ENCODE measurements at regions not wholly inside any gene's neighbourhood (a gene's known extent, or its start where the extent isn't known, plus 50 kb on each side); places are given as distances from the start of the nearest gene placed in this dataset.
"Not testable (repeated sequence)": the region's sequence is repeated elsewhere in the genome, so short reads cannot be mapped to it uniquely, and the experiment has no call there.

DNA sequence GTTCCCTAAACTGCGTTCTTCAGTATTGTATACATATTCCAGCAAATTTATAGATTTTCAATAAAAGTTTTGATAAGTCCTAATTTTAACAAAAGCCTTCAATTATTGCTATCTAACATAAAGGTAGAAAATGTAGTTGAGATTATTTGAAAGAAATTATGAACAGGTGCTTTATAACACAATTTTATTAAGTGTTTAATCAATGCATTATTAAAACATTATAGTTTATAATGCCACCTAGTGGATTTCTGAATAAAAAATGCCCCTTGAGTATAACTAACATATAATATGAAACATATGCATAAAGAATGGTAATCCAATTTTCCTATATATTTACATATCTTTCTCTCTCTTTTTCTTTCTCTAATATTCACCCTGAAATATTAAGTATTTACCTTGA, 515.3 kb downstream of the SLC6A15 start:
- DNase-seq (ENCODE audit: low read depth, low spot score): no peak

DNA sequence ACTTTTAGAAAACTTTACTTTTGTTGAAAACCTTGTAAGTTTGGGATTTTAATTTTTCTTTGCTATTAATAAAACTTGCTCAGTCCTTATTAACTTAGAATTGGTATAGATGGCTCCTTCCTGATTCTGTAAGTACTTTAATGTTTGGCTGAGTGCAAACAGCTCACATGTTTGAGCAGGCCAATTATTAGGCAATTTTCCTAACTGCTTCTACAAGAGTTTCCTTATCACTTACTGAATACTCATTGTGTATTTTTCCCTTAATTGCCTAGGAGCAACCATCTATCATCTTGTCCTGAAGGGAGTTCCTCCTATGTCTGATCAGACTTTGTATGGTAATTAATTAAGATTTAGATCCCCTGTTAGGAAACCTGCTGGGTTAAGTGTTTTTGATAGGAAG, 521.4 kb downstream of the SLC6A15 start:
- not testable (repeated sequence) for DNase-seq (ENCODE audit: low read depth, low spot score)

DNA sequence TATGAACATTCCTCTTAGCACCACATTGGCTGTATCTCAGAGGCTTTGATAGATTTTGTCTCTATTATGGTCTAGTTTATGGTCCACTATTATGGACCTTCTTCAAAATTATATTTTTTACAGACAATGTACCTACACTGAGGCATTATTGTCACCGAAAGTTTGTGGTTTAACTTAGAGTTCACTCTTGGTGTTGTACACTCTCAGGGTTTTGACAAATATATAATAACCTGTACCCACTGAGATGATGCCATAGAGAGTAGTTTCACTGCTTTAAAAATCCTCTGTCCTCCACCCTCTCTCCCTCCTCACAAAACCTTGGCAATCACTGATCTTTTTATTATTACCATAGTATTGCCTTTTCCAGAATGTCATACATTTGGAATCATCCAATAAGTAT, 528.2 kb downstream of the SLC6A15 start:
- DNase-seq (ENCODE audit: low read depth, low spot score): no peak

DNA sequence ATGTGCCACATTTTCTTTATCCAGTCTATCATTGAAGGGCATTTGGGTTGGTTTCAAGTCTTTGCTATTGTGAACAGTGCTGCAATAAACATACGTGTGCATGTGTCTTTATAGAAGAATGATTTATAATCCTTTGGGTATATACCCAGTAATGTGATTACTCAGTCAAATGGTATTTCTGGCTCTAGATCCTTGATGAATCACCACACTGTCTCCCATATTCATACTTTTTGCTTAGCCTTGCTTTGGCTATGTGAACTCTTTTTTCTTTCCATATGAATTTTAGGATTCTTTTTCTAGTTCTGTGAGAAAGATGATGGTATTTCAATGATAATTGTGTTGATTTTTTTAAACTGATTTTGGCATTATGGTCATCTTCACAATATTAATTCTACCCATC, 530.1 kb downstream of the SLC6A15 start:
- not testable (repeated sequence) for DNase-seq (ENCODE audit: low read depth, low spot score)

DNA sequence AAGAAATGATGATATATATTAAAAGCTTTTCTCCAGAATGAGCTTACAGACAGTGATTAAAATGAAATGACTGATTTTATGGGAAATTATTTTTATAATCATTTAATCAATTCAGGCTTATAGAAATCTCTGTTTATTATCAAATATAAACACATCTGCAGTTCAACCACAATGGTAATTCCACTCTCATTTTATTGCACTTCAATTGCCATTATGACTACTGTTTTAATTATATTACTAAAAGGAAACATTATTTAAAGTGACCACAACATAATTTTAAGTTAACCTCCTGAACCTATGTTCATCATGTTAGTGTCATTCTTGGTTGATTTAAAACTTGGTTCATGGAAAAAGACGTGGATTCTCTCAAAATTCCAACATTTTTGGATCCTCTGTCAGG, 536.3 kb downstream of the SLC6A15 start:
- DNase-seq (ENCODE audit: low read depth, low spot score): no peak

DNA sequence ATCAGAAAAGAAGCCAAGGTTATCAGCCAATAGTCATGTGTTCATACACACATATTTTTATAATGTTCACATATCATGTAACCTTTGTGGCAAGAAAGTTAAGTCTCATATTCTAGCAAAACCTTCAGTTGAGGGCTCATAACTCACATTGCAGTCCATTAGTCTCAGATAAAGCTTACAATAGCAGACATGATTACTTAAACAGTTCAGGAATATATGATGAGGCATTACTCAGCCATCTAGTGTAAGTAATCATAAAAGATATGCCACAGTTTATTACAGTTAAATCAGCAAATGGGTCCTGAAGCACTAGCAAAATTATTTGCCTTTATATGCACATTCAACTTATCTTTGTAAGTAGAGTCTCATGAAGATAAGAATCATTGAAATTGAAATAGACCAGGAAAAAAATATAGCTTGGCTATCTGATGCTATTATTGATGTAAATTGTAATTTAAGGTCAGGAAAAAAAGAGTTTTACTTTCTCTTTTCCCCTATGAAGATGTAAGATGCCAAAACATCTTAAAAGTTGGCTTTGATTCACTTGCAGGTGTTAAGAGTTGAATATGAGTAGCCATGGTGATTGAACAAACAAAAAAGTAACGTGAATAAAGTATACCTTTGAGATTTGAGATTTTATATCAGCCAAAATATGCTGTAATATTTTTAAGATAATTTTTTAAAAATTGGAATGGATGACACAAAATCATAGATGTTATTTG, 537.0 kb downstream of the SLC6A15 start:
- no peak for DNase-seq (ENCODE audit: low read depth, low spot score)

DNA sequence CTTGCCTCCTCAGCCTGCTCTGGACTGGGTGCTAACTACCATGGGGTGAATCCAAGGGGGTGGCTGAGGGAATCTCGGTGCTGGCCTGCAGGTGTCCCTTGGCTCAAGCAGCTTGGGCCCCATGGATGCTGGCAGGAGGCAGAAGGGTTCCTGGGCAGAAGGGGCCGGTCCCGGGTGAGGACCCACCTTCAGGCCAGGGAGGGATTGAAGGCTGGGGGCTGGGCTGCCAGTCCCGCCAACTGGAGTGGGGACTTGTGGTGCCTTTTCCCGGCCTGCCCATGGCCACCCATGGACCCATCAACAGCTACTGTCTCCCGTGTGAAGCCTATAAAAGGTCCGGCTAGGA, 550.1 kb downstream of the SLC6A15 start:
- no peak for DNase-seq (ENCODE audit: low read depth, low spot score)

DNA sequence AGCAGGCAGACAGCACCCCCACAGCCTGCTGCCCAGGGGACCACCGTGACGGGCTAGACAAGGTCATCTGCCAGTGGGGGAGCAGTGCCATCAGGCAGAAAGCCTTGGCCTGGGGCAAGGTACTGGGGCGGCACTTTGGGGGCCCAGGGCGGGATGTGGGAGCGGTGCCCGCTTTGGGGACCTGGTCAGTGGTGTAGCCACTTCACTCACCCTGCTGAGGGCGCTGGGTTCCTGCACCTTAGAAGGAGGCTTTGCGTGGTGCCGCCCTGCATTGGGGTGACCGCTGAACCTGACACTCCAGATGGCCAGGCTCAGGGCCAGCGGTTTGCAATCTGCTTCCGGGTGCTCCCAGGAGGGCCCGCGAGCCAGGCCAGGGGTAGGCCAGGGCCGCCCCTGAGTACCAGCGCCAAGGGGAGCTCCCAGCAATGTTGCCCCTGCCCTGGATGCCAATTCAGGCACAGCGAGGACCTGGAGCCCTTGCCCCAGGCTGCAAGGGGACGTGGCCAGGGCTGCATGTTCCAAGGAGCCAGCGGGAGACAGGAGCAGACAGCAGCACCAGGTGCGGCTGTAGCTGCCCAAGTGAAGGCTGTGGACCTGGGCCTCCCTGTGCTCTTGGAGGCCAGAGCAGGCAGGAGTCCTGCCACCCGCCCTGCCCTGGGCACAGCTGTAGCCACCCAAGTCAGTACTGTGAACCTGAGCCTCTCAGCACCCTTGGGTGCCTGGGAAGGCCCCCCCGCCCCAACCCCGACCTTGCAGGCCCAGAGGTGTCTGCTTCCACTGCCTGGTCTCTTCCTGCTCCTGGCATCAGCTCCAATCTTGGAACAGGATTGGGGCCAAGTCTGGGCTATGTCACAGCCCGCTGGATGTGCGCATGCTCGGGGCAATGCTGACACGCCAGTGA, 550.7 kb downstream of the SLC6A15 start:
- DNase-seq (ENCODE audit: low read depth, low spot score): no peak

DNA sequence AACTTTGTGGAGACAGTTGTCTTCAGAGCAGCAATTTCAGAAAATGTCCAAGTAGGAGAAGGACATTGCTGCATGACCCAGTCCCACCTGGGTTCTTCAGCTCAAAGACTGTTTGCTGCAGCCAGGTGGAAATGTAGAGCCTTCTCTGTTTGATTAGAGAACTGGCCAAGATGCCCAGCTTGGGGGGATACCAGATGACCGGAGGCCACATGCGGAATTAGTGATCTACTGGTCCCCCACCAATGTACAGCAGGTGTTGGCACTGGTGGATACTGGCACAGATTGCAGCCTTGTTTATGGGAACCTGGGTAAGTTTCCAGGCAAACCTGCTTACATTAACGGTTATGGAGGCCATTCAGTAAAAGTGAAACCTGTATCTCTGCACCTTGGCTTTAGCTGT, 555.3 kb downstream of the SLC6A15 start:
- no peak for DNase-seq (ENCODE audit: low read depth, low spot score)

DNA sequence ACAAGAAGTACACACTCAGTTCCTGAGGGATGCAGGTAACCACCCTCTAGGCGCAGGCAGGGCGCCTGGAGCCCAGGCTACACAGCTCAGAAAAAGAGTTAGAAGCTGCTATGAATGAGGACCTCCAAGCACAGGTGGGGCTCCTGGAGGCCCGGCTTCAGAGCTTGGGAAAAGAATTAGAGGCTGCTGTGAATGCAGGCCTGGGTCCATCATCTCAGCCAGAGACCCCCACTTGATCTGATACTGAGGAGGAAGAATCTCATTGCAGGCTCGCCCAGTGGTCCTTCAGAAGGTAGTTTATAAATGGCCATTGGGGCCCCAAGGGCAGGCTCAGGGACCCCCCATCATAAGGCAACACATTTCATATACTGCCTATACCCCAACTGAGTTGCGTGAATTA, 556.4 kb downstream of the SLC6A15 start:
- DNase-seq (ENCODE audit: low read depth, low spot score): no peak

DNA sequence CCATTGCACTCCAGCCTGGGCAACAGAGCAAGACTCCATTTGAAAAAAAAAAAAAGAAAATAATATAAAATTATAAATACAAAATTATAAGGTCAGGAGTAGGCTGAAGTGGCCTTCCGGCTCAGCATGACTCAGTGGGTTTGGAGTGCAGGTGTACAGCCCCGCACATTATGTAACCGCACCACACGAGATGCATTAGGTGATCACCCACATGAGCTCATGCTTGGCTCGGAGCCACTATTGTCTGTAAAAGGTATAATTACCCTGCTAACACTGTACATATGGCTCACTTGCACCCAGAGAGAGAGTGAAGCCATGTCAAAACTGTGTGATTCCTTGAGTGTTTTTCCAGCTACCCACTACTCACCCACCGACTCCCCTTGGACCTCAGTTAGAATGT, 557.0 kb downstream of the SLC6A15 start:
- no peak for DNase-seq (ENCODE audit: low read depth, low spot score)

DNA sequence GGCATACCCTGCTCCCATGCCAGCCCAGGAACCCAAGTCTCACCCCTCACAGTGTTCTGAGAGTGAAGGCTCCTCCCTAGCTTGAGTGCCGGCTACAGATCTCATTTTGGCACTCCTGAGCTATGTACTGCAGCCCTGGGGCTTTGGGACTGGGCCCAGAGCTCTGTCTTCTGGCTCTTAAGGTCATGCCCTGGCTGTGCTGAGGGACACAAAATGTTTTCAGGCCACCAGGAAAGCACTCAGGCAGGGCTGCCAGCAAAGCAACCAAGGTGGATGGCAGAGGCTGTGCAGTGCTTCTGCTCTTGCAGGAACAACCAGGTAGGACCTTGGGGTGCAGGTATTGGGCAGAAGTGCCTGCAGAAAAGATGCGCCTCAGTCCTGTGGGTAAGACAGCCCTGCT, 564.0 kb downstream of the SLC6A15 start:
- no peak for DNase-seq (ENCODE audit: low read depth, low spot score)

DNA sequence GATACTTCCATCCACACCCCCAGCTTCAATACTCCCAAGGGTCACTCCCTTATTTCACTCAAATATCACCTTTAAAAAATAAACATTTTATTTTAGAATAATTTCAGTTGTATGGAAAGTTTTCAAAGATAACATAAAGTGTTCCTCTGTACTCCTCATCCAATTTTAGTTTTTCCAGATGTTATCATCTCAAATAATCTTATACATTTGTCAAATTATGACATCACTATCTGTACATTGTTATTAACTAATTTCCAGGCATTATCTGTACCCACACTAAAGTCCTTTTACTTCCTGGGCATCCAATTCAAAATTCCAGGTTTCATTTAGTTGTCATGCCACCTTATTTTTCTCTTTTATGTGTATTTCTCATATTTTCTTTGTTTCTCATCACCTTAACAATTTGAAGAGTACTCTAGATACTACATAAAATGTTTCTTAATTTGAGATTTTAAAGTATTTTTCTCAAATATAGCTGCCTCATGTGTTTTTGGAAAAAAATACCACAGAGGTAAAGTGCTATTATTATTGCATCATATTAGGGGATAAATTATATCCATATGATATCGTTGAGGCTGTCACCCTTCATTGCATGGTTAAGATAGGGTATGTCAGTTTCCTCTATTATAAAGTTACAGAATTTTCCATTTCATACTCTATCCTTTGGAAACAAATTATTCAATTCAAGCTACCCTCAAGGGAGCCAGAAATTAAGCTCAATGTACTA, 571.0 kb downstream of the SLC6A15 start:
- DNase-seq (ENCODE audit: low read depth, low spot score): no peak

DNA sequence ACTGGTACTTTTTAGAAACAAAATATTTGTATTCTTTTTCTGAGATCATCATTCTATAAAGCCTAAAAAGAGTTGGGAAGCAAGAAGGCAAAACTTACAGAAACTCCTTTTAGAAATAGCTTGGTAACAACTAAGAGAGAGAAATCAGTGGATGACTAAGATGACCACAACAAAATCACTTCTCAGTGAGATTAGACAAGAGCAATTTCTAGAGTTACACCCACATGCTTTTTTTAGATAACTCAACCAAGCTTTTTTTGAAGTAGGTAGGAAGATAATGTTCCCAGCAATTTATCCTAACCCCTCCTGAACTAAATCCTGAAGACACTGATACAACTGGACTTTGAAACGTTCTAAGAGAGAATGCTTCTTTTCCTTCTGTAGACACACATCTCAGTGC, 576.4 kb downstream of the SLC6A15 start:
- DNase-seq (ENCODE audit: low read depth, low spot score): no peak

DNA sequence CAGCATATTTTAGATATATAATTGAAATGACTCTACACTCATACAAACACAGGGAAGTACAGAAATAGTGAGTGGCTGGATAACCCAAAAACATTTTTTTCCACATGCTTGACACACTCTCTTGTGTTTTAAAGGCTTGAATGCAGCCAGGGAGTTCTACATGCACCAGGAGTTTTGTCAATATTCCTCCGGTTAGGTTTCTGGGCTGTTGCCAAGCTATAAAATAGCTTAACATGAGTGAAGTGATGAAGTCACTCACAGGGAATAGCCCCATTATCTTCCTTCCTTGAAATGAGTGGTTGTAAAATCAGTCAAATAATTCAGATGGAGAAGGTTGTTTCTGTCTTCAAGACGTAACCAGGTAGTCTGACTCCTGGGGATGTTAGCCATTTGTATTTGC, 582.7 kb downstream of the SLC6A15 start:
- DNase-seq (ENCODE audit: low read depth, low spot score): no peak

DNA sequence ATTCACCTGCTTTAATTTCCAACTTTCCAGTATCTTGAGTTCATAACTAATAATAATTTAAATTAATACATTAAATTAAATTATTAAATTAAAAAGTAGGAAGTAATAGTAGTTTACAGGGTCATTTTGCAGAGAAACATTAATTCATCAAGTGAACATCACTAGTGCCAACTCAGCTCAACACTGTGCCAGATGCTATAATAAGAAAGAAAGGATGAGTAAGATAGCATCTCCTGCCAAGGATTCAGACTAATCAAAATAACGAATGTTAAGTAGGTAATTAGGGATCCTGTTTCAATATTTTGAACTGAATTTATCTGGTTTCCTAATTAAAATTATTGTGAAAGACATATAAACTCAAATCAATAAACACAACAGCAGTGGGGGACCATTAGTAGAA, 596.7 kb downstream of the SLC6A15 start:
- DNase-seq (ENCODE audit: low read depth, low spot score): no peak

DNA sequence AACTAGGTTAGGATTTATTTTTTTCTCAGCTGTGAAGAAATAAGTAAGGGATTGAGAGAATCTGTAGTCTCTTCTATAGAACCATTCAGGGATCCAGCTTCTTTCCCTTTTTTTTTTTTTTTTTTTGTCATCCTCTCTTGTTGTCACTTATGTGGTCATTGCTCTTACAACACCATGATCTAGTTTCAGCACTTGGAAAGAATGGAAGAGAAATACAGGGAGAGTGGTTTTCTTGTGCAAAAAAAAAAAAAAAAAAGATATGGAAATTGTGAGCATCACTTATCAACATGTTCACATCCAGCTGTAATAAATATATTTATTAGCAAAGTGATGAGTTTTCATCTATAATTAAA, 599.3 kb downstream of the SLC6A15 start:
- DNase-seq (ENCODE audit: low read depth, low spot score): no peak

DNA sequence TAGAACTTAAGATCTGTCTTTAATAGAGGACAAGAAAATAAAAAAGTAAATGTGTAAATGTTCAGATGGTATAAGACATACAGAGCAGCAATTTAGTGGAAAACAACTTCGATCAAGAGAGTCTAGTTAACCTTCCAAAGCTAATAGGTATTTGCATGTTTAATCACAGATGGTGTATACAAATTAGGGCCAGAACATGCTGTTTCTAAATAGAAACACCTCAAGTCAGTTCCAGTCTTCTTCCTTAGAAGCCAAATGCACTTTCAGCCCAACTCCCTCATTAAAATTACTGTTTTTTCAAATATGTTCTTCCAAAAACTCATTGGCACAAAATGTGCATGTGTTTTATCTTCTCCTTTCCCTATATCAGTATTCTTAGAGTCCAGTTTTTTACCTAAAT, 604.4 kb downstream of the SLC6A15 start:
- no peak for DNase-seq (ENCODE audit: low read depth, low spot score)

DNA sequence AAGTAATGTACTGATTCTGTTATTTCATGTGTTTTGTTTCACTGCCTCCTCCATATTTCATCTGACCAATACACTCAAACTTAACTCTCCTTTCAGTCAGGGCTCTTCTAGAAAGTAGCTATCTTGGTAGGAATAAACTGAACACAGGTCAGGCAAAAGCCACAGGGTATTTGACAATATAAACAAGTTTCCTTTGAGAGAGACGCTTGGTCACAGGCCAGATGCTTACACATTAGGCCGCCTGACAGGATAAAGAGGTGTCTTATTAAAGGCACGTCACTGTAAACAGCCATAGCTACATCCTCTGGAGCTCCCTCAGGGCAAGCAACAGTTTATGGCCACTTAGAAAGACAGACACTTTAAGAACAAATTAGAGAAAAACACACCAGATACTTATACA, 607.5 kb downstream of the SLC6A15 start:
- no peak for DNase-seq (ENCODE audit: low read depth, low spot score)

DNA sequence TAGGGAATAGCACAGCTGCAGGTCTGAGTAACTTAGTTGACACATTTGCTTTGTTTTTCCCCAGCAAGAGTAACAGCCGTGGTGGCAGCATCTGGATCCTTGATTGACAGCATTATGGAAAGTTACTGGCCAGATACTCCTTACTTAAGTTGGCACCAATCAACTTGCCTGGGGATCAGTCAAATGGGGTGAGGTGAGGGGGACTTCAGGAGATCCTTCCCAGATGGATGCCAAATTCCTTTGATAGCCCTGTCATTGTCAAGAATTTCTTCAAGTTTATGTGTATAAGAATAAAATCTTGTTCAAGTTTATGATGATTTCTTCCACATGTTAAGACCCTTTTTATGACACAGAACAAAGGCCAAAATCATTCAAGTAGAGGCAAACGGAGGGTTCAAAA, 618.4 kb downstream of the SLC6A15 start:
- DNase-seq (ENCODE audit: low read depth, low spot score): no peak

DNA sequence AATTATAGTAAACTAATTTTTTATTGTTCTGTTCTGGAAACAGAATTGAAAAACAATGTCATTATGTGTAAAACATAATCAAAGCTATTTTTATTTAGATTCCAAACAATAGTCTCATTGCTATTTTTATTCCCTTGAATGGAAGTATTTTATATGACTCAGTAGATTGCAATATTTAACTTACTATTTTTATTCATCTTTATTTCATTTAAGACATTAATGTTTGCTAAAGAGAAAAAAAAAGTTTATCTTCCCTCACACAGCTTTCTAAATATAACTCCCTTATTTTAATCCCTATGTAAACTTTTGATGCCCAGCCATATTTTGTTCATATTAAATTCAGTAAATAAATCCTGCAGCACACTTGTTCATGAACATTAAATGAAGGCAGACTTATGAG, 622.4 kb downstream of the SLC6A15 start:
- DNase-seq (ENCODE audit: low read depth, low spot score): no peak

DNA sequence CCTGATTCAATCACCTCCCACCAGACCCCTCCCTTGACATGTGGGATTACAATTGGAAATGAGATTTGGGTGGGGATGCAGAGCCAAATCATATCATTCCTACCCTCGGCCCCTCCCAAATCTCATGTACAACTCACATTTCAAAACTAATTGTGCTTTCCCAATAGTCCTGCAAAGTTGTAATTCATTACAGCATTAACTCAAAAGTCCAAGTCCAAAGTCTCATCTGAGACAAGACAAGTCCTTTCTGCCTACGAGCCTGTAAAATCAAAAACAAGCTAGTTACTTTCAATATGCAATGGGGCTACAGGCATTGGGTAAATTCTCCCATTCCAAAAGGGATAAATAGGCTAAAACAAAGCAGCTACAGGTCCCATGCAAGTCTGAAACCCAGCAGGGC, 634.6 kb downstream of the SLC6A15 start:
- DNase-seq (ENCODE audit: low read depth, low spot score): no peak

DNA sequence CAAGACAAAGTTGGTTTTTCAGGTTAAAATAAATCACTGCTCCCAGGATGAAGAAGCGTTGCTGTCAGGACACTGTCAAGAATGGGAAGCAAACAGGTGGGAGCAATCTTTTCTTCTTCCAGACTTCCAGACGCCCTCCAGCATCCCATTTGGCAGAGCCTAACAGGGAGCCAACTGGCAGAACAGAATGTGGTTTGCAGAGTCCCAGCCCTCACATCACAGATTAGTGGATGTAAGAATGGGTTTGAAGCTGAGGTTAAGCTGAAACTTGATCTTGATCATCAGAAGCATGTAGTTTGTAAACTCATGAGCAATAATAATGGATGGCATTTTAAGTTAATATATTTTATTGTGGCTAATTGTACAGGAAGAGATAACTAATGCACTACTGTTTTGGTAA, 636.4 kb downstream of the SLC6A15 start:
- DNase-seq (ENCODE audit: low read depth, low spot score): no peak
